GM19351 (cell line): ENCODE measurements at regions not wholly inside any gene's neighbourhood (a gene's known extent, or its start where the extent isn't known, plus 50 kb on each side); places are given as distances from the start of the nearest gene placed in this dataset.

Experiments used
- ATAC-seq: cut with Tn5 transposase; IDR thresholded peaks from one replicate; pipeline ENCODE4 v1.9.1; 2021; ENCODE audit warnings: mild to moderate bottlenecking, moderate library complexity; ENCODE audit not compliant: unreplicated experiment

- no peak for ATAC-seq
Measured at GRCh38 chr5:106940301-106940846, 730.4 kb downstream of the EFNA5 start.

GRCh38 chr5:106923409-106923808 lies 747.3 kb downstream of the EFNA5 start:
- no peak for ATAC-seq

GRCh38 chr5:106921567-106921966 lies 749.2 kb downstream of the EFNA5 start:
- no peak for ATAC-seq

- ATAC-seq: no peak
Measured at GRCh38 chr5:106910486-106910885, 760.3 kb downstream of the EFNA5 start.

- ATAC-seq: no peak
Measured at GRCh38 chr5:106909716-106910115, 761.0 kb downstream of the EFNA5 start.

GRCh38 chr5:106907979-106908378 lies 762.8 kb downstream of the EFNA5 start:
- ATAC-seq: no peak

- ATAC-seq: no peak
Measured at GRCh38 chr5:106906199-106906598, 764.5 kb downstream of the EFNA5 start.

GRCh38 chr5:106894964-106895363 lies 775.8 kb downstream of the EFNA5 start:
- no peak for ATAC-seq

GRCh38 chr5:106882035-106882434 lies 788.7 kb downstream of the EFNA5 start:
- no peak for ATAC-seq

- no peak for ATAC-seq
Measured at GRCh38 chr5:106880656-106881055, 790.1 kb downstream of the EFNA5 start.

- ATAC-seq: no peak
Measured at GRCh38 chr5:106877881-106878280, 792.9 kb downstream of the EFNA5 start.

- no peak for ATAC-seq
Measured at GRCh38 chr5:106876665-106877194, 794.0 kb downstream of the EFNA5 start.

GRCh38 chr5:106876298-106876622 lies 794.5 kb downstream of the EFNA5 start:
- no peak for ATAC-seq

GRCh38 chr5:106875591-106876297 lies 795.0 kb downstream of the EFNA5 start:
- peak; percentile 90 for ATAC-seq

GRCh38 chr5:106874974-106875373 lies 795.8 kb downstream of the EFNA5 start:
- ATAC-seq: no peak

- no peak for ATAC-seq
Measured at GRCh38 chr5:106874531-106874930, 796.2 kb downstream of the EFNA5 start.

- ATAC-seq: no peak
Measured at GRCh38 chr5:106873568-106873967, 797.2 kb downstream of the EFNA5 start.

- ATAC-seq: no peak
Measured at GRCh38 chr5:106865279-106865678, 805.5 kb downstream of the EFNA5 start.

- no peak for ATAC-seq
Measured at GRCh38 chr5:106862450-106863193, 808.1 kb downstream of the EFNA5 start.

GRCh38 chr5:106860398-106861044 lies 810.2 kb downstream of the EFNA5 start:
- peak; percentile 73 for ATAC-seq

- no peak for ATAC-seq
Measured at GRCh38 chr5:106858616-106859015, 812.1 kb downstream of the EFNA5 start.
